Fibroblast of lung (primary cell): ENCODE measurements at regions not wholly inside any gene's neighbourhood (a gene's known extent, or its start where the extent isn't known, plus 50 kb on each side); places are given as distances from the start of the nearest gene placed in this dataset.

Experiments
- EZH2 ChIP-seq: IDR thresholded peaks from 2 replicates; pipeline ENCODE4 v1.5.1; 2012; ENCODE audit warnings: low read length, control low read depth, mild to moderate bottlenecking; ENCODE audit errors: missing control alignments
- TF ChIP-seq, protein P1 (sequence below), 2 donors: IDR thresholded peaks in 1 of 2; conservative IDR thresholded peaks in 1 of 2; 1 replicate in 1 of 2; 2 replicates in 1 of 2; pipeline ENCODE4 v1.5.1; 2011 to 2012; ENCODE audit warnings: low read length in 2 of 2, control low read depth in 1 of 2, inconsistent platforms in 1 of 2, low read depth in 1 of 2, mild to moderate bottlenecking in 1 of 2

DNA sequence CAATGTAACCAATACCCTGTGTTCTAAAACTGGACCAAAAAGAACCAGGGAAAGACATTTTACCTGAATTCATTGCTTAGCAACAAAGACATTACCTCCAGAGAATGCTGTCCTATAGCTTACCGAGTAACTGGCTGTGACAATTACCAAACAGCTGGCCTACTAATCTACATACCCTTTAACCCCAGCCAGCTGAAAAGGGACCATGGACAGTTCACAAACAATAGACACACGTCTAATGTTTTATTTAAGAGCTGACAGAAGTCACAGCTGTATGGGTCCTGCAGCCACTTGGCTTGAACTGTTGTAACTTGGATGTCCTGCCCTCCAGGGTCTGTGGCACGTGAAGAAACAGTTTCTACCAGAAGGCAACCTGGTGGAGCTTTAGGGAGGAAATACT, 130.1 kb upstream of the EFEMP1 start:
- TF ChIP-seq, protein P1, sequence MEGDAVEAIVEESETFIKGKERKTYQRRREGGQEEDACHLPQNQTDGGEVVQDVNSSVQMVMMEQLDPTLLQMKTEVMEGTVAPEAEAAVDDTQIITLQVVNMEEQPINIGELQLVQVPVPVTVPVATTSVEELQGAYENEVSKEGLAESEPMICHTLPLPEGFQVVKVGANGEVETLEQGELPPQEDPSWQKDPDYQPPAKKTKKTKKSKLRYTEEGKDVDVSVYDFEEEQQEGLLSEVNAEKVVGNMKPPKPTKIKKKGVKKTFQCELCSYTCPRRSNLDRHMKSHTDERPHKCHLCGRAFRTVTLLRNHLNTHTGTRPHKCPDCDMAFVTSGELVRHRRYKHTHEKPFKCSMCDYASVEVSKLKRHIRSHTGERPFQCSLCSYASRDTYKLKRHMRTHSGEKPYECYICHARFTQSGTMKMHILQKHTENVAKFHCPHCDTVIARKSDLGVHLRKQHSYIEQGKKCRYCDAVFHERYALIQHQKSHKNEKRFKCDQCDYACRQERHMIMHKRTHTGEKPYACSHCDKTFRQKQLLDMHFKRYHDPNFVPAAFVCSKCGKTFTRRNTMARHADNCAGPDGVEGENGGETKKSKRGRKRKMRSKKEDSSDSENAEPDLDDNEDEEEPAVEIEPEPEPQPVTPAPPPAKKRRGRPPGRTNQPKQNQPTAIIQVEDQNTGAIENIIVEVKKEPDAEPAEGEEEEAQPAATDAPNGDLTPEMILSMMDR (conservative IDR thresholded peaks at IDR 0.05 in 1 of 2, IDR thresholded peaks at IDR 0.05 in 1 of 2; ENCODE audit: low read depth in 1 of 2, low read length in 2 of 2): no peak
- TF ChIP-seq EZH2: no peak
